IMR-90 (cell line): ENCODE measurements at regions not wholly inside any gene's neighbourhood (a gene's known extent, or its start where the extent isn't known, plus 50 kb on each side); places are given as distances from the start of the nearest gene placed in this dataset.

ENCODE experiments used
- ATAC-seq: fragments of 200-7000 bp; cut with Tn5 transposase; 2 replicates; pipeline ENCODE4 v1.9.1; 2020; ENCODE audit warnings: low read depth, mild to moderate bottlenecking, moderate library complexity
- BruUV-seq: library from RNA; stranded (reverse); fragments of 400-500 nt; replicated peaks from 2 replicates; lab custom pipeline; 2021; lab: Mats Ljungman, UMichigan
- CTCF ChIA-PET: fragments of 300-600 bp; formaldehyde crosslinking; extraction: SDS; loops from one replicate; lab custom pipeline; 2021; ENCODE audit warnings: antibody characterized with exemption; lab: Yijun Ruan, JAX
- POLR2A ChIA-PET: fragments of 300-600 bp; sonication (Branson Sonifier 250); formaldehyde crosslinking; loops from one replicate; lab custom pipeline; 2022; ENCODE audit warnings: antibody characterized with exemption; ENCODE audit not compliant: unreplicated experiment; lab: Charles Lee
- DNase-seq: peaks from one replicate; pipeline ENCODE4 v3.0.0; 2013
- H2AFZ ChIP-seq: replicated peaks from 2 replicates; pipeline ENCODE3; 2013; ENCODE audit warnings: low read length, mild to moderate bottlenecking; ENCODE audit not compliant: poor library complexity
- H2AK5ac ChIP-seq: 2 replicates; pipeline ENCODE4 v1.6.1; 2013; ENCODE audit warnings: low read depth, low read length, inconsistent platforms
- H2AK9ac ChIP-seq: replicated peaks from 2 replicates; pipeline ENCODE3; 2013; ENCODE audit warnings: mild to moderate bottlenecking, low read depth, low read length, moderate library complexity; ENCODE audit not compliant: poor library complexity
- H2BK120ac ChIP-seq: 2 replicates; pipeline ENCODE4 v1.6.1; 2013; ENCODE audit warnings: low read depth, low read length, inconsistent platforms
- H2BK15ac ChIP-seq: 3 replicates; pipeline ENCODE4 v1.6.1; 2013; ENCODE audit warnings: low read depth, low read length, inconsistent platforms
- H2BK20ac ChIP-seq: 2 replicates; pipeline ENCODE4 v1.6.1; 2013; ENCODE audit warnings: low read depth, mild to moderate bottlenecking, inconsistent platforms, low read length, moderate library complexity
- H2BK5ac ChIP-seq: 2 replicates; pipeline ENCODE4 v1.6.1; 2013; ENCODE audit warnings: mild to moderate bottlenecking, low read depth, low read length, inconsistent platforms; ENCODE audit not compliant: poor library complexity, severe bottlenecking
- H3K14ac ChIP-seq: replicated peaks from 2 replicates; pipeline ENCODE4 v1.6.1; 2013; ENCODE audit warnings: low read depth, low read length, inconsistent platforms
- H3K18ac ChIP-seq: 2 replicates; pipeline ENCODE4 v1.6.1; 2013; ENCODE audit warnings: low read depth, low read length, control low read depth
- H3K23ac ChIP-seq: 2 replicates; pipeline ENCODE4 v1.6.1; 2013; ENCODE audit warnings: low read depth, low read length, inconsistent platforms
- H3K27ac ChIP-seq: 2 replicates; pipeline ENCODE4 v1.5.1; 2013; ENCODE audit warnings: mild to moderate bottlenecking, control low read depth, low read length; ENCODE audit not compliant: insufficient read depth
- H3K27me3 ChIP-seq: 2 replicates; pipeline ENCODE4 v1.6.1; 2013; ENCODE audit warnings: low read length; ENCODE audit not compliant: control insufficient read depth, insufficient read depth
- H3K36me3 ChIP-seq: 2 replicates; pipeline ENCODE4 v1.6.1; 2013; ENCODE audit warnings: low read length, mixed read lengths; ENCODE audit not compliant: control insufficient read depth, insufficient read depth
- H3K4ac ChIP-seq: 2 replicates; pipeline ENCODE4 v1.6.1; 2013; ENCODE audit warnings: low read depth, low read length, inconsistent platforms
- H3K4me1 ChIP-seq: 2 replicates; pipeline ENCODE4 v1.6.1; 2013; ENCODE audit warnings: low read length, mixed read lengths; ENCODE audit not compliant: control insufficient read depth, insufficient read depth
- H3K4me2 ChIP-seq: 2 replicates; pipeline ENCODE4 v1.6.1; 2013; ENCODE audit warnings: low read depth, mild to moderate bottlenecking, control low read depth, low read length, moderate library complexity
- H3K4me3 ChIP-seq: 2 replicates; pipeline ENCODE4 v1.5.1; 2013; ENCODE audit warnings: low read depth, mild to moderate bottlenecking, control low read depth, low read length, moderate library complexity; ENCODE audit not compliant: insufficient read depth
- H3K56ac ChIP-seq: 2 replicates; pipeline ENCODE4 v1.6.1; 2013; ENCODE audit warnings: low read length, inconsistent platforms; ENCODE audit not compliant: insufficient read depth; ENCODE audit errors: extremely low read depth
- H3K79me1 ChIP-seq, 2 experiments: 2 replicates each; pipeline ENCODE4 v1.6.1; 2013; ENCODE audit warnings: low read length in 2 of 2, inconsistent platforms in 1 of 2, low read depth in 1 of 2
- H3K9ac ChIP-seq: 2 replicates; pipeline ENCODE4 v1.6.1; 2013; ENCODE audit warnings: low read depth, low read length, control low read depth
- H3K9me1 ChIP-seq: 2 replicates; pipeline ENCODE4 v1.6.1; 2013; ENCODE audit warnings: low read length, inconsistent platforms; ENCODE audit not compliant: insufficient read depth
- H3K9me3 ChIP-seq: 2 replicates; pipeline ENCODE4 v1.6.1; 2013; ENCODE audit warnings: low read length; ENCODE audit not compliant: control insufficient read depth, insufficient read depth
- H4K20me1 ChIP-seq: 2 replicates; pipeline ENCODE4 v1.6.1; 2013; ENCODE audit warnings: low read length, inconsistent platforms; ENCODE audit not compliant: insufficient read depth
- H4K5ac ChIP-seq: 2 replicates; pipeline ENCODE4 v1.6.1; 2013; ENCODE audit warnings: mild to moderate bottlenecking, low read depth, low read length, control low read depth
- H4K8ac ChIP-seq, 2 experiments: 2 replicates each; pipeline ENCODE4 v1.6.1; 2013; ENCODE audit warnings: low read depth in 2 of 2, low read length in 2 of 2, control low read depth in 1 of 2, inconsistent platforms in 1 of 2
- H4K91ac ChIP-seq: 2 replicates; pipeline ENCODE4 v1.6.1; 2013; ENCODE audit warnings: low read depth, low read length, inconsistent platforms; ENCODE audit not compliant: insufficient read depth
- CEBPB ChIP-seq: IDR thresholded peaks from 2 replicates; pipeline ENCODE4 v1.6.1; 2012; ENCODE audit warnings: low read depth, low read length, improper control_type of control experiment
- CHD1 ChIP-seq: IDR thresholded peaks from 2 replicates; pipeline ENCODE4 v1.6.1; 2012; ENCODE audit warnings: low read depth, low read length, improper control_type of control experiment
- MAFK ChIP-seq: IDR thresholded peaks from 2 replicates; pipeline ENCODE4 v1.6.1; 2012; ENCODE audit warnings: low read depth, low read length, improper control_type of control experiment
- RFX5 ChIP-seq: IDR thresholded peaks from 2 replicates; pipeline ENCODE4 v1.8.0; 2012; ENCODE audit warnings: low read depth, mild to moderate bottlenecking, low read length, moderate library complexity
- SMC3 ChIP-seq: fragments of 150-350 bp; IDR thresholded peaks from 2 replicates; pipeline ENCODE4 v1.6.1; 2016; ENCODE audit warnings: low read depth, mild to moderate bottlenecking, antibody characterized with exemption, low read length, moderate library complexity
- WGBS, 2 experiments: methylation state at CpG; one replicate each; pipeline versions ENCODE4 v1.1.5 to v1.1.7; 2013; ENCODE audit warnings: missing lambda C conversion rate in 2 of 2; ENCODE audit not compliant: insufficient read length in 1 of 2; ENCODE audit errors: extremely low coverage in 2 of 2; 5-methylcytosine and 5-hydroxymethylcytosine counted together
- dilution Hi-C: fragments of 300-500 bp; cut with HindIII; formaldehyde crosslinking; loops from one replicate; pipeline ENCODE4 v1.14.3; 2018; ENCODE audit warnings: low sequenced_read_pairs; ENCODE audit not compliant: unreplicated experiment
- in situ Hi-C: fragments of 300-500 bp; cut with MboI; formaldehyde crosslinking; loops from 3 replicates; pipeline ENCODE4 v1.14.3; 2019; ENCODE audit warnings: low sequenced_read_pairs, inconsistent platforms, mixed read lengths
- intact Hi-C: fragments of 100-400 bp; cut with micrococcal nuclease; formaldehyde crosslinking; loops from 2 replicates; pipeline ENCODE4 v1.10.0; 2022

- no peak overlapping the region for H3K14ac ChIP-seq
- no peak overlapping the region for H3K18ac ChIP-seq
- H4K8ac ChIP-seq, result no peak overlapping the region
- ChIA-PET CTCF (no interaction called here), POLR2A (no interaction called here)
- H3K4me1 ChIP-seq, result no peaks in the 10 kb centered on the region
- no peak for TF ChIP-seq CHD1
- TF ChIP-seq RFX5, result no peak
- TF ChIP-seq MAFK, result no peak
- no peak for TF ChIP-seq CEBPB
- no peak for TF ChIP-seq SMC3
- H3K9me1 ChIP-seq, result no peaks in the 10 kb centered on the region
- no peak overlapping the region for H3K4ac ChIP-seq
- H4K5ac ChIP-seq, result no peak overlapping the region
- H2BK120ac ChIP-seq, result no peak overlapping the region
- no TSS peak for BruUV-seq
- 0 out of 2 replicates have a peak, but pooled peaks cover 3% of the 10 kb centered on the region for H3K9me3 ChIP-seq
- H3K56ac ChIP-seq, result no peak overlapping the region
- no peak overlapping the region for H2BK20ac ChIP-seq
- no peak overlapping the region for H3K4me3 ChIP-seq
- H3K79me1 ChIP-seq, result no peaks in the 10 kb centered on the region
- no peak overlapping the region for H3K27ac ChIP-seq
- no peak for ATAC-seq
- no peaks in the 10 kb centered on the region for H3K27me3 ChIP-seq
- no peak overlapping the region for H3K23ac ChIP-seq
- no peak overlapping the region for H2BK5ac ChIP-seq
- H2AK9ac ChIP-seq, result no peak overlapping the region
- no peak overlapping the region for H4K91ac ChIP-seq
- no peak overlapping the region for H2AK5ac ChIP-seq
- no peak overlapping the region for H2BK15ac ChIP-seq
- no peak overlapping the region for H3K4me2 ChIP-seq
- H3K9ac ChIP-seq, result no peak overlapping the region
- intact Hi-C loops (no loop called here), dilution Hi-C loops (no loop called here), in situ Hi-C loops (no loop called here)
- H2AFZ ChIP-seq, result no peak overlapping the region
- no peaks in the 10 kb centered on the region for H4K20me1 ChIP-seq
- no CpG with 5 or more reads among the region's 1 CpG for WGBS, 2 experiments
- DNase-seq, result no peak
- no peaks in the 10 kb centered on the region for H3K36me3 ChIP-seq
Observed at GRCh38 chr4:32991663-32992062, 2271.5 kb downstream of the PCDH7 start.
